ENCODE measurements at regions not wholly inside any gene's neighbourhood (a gene's known extent, or its start where the extent isn't known, plus 50 kb on each side); places are given as distances from the start of the nearest gene placed in this dataset.

GRCh38 chr13:33934951-33935371 lies 117.0 kb downstream of the RFC3 start:
- H3K4me2 ChIP-seq (ENCODE audit: low read length), result no peak overlapping the region
- no peak overlapping the region for H3K9ac ChIP-seq (ENCODE audit: low read length)
- no peaks in the 10 kb centered on the region for H4K20me1 ChIP-seq (ENCODE audit: insufficient read depth, low read length)
- H3K79me2 ChIP-seq (ENCODE audit: low read length), result no peaks in the 10 kb centered on the region
- no peaks in the 10 kb centered on the region for H3K36me3 ChIP-seq (replicated peaks; ENCODE audit: low read depth, low read length)
- H3K27ac ChIP-seq (ENCODE audit: low read length), result no peak overlapping the region
- H3K27me3 ChIP-seq (ENCODE audit: low read depth, low read length), result no peaks in the 10 kb centered on the region
- no peak for TF ChIP-seq CTCF (IDR thresholded peaks at IDR 0.05; ENCODE audit: low read depth, low read length)
- H3K4me1 ChIP-seq (ENCODE audit: low read length), result peaks cover 15% of the 10 kb centered on the region; the same call in 1 of the 2 replicates
- no peak overlapping the region for H3K4me3 ChIP-seq (ENCODE audit: low read length)
- no peaks in the 10 kb centered on the region for H3K9me3 ChIP-seq (ENCODE audit: insufficient read depth, low read length)
- no peak overlapping the region for H2AFZ ChIP-seq (ENCODE audit: low read depth, low read length)

GRCh38 chr13:33935969-33936368 lies 118.0 kb downstream of the RFC3 start:
- no peak for TF ChIP-seq CTCF (IDR thresholded peaks at IDR 0.05; ENCODE audit: low read depth, low read length)
- TF ChIP-seq EZH2phosphoT487 (IDR thresholded peaks at IDR 0.05; ENCODE audit: low read depth), result no peak
- Histone ChIP-seq H3K79me2 (ENCODE audit: low read length) (no peaks in the 10 kb centered on the region), H3K9me3 (ENCODE audit: insufficient read depth, low read length) (no peaks in the 10 kb centered on the region), H3K4me3 (ENCODE audit: low read length) (no peak overlapping the region), H4K20me1 (ENCODE audit: insufficient read depth, low read length) (no peaks in the 10 kb centered on the region), H3K27me3 (ENCODE audit: low read depth, low read length) (no peaks in the 10 kb centered on the region), H3K36me3 (replicated peaks; ENCODE audit: low read depth, low read length) (no peaks in the 10 kb centered on the region), H3K9ac (ENCODE audit: low read length) (no peak overlapping the region), H2AFZ (ENCODE audit: low read depth, low read length) (no peak overlapping the region), H3K27ac (ENCODE audit: low read length) (no peak overlapping the region), H3K4me2 (ENCODE audit: low read length) (no peak overlapping the region), H3K4me1 (ENCODE audit: low read length) (peaks cover 15% of the 10 kb centered on the region; the same call in 1 of the 2 replicates)

- H3K36me3 ChIP-seq (replicated peaks; ENCODE audit: low read depth, low read length), result no peaks in the 10 kb centered on the region
- peaks cover 12% of the 10 kb centered on the region; the same call in 1 of the 2 replicates for H3K4me1 ChIP-seq (ENCODE audit: low read length)
- no peak overlapping the region for H2AFZ ChIP-seq (ENCODE audit: low read depth, low read length)
- no peak overlapping the region for H3K4me2 ChIP-seq (ENCODE audit: low read length)
- no peaks in the 10 kb centered on the region for H3K9me3 ChIP-seq (ENCODE audit: insufficient read depth, low read length)
- TF ChIP-seq CTCF (IDR thresholded peaks at IDR 0.05; ENCODE audit: low read depth, low read length) (no peak), EZH2phosphoT487 (IDR thresholded peaks at IDR 0.05; ENCODE audit: low read depth) (no peak)
- H3K9ac ChIP-seq (ENCODE audit: low read length), result no peak overlapping the region
- H3K4me3 ChIP-seq (ENCODE audit: low read length), result no peak overlapping the region
- no peaks in the 10 kb centered on the region for H3K27me3 ChIP-seq (ENCODE audit: low read depth, low read length)
- H4K20me1 ChIP-seq (ENCODE audit: insufficient read depth, low read length), result no peaks in the 10 kb centered on the region
- H3K79me2 ChIP-seq (ENCODE audit: low read length), result no peaks in the 10 kb centered on the region
- no peak overlapping the region for H3K27ac ChIP-seq (ENCODE audit: low read length)
These were observed 119.6 kb downstream of the RFC3 start for GRCh38 chr13:33937373-33938098.

- Histone ChIP-seq H3K4me1 (ENCODE audit: low read length) (no peaks in the 10 kb centered on the region), H3K4me2 (ENCODE audit: low read length) (no peak overlapping the region), H3K27me3 (ENCODE audit: low read depth, low read length) (no peaks in the 10 kb centered on the region), H3K27ac (ENCODE audit: low read length) (no peak overlapping the region), H3K79me2 (ENCODE audit: low read length) (no peaks in the 10 kb centered on the region), H3K36me3 (replicated peaks; ENCODE audit: low read depth, low read length) (no peaks in the 10 kb centered on the region), H2AFZ (ENCODE audit: low read depth, low read length) (no peak overlapping the region), H3K4me3 (ENCODE audit: low read length) (no peak overlapping the region), H4K20me1 (ENCODE audit: insufficient read depth, low read length) (no peaks in the 10 kb centered on the region), H3K9ac (ENCODE audit: low read length) (no peak overlapping the region), H3K9me3 (ENCODE audit: insufficient read depth, low read length) (no peaks in the 10 kb centered on the region)
- TF ChIP-seq CTCF (IDR thresholded peaks at IDR 0.05; ENCODE audit: low read depth, low read length) (no peak), EZH2phosphoT487 (IDR thresholded peaks at IDR 0.05; ENCODE audit: low read depth) (no peak)
These were observed 122.3 kb downstream of the RFC3 start for GRCh38 chr13:33940256-33940655.

Data from OCI-LY3 (cell line).